WERI-Rb-1 (cell line): ENCODE measurements at regions not wholly inside any gene's neighbourhood (a gene's known extent, or its start where the extent isn't known, plus 50 kb on each side); places are given as distances from the start of the nearest gene placed in this dataset.

ENCODE experiments used
- DNase-seq: peaks from one replicate; pipeline ENCODE4 v3.0.0-alpha.2; 2020
- H3K27ac ChIP-seq: fragments of 250-450 bp; sonication (Bioruptor Pico); 2 replicates; pipeline ENCODE4 v1.5.1; 2020; ENCODE audit warnings: mild to moderate bottlenecking, moderate library complexity
- H3K27me3 ChIP-seq: fragments of 250-450 bp; sonication (Bioruptor Pico); 2 replicates; pipeline ENCODE4 v1.5.1; 2021; ENCODE audit warnings: mild to moderate bottlenecking, low read depth, moderate library complexity; ENCODE audit not compliant: insufficient read depth, severe bottlenecking
- H3K36me3 ChIP-seq: fragments of 250-450 bp; sonication (Bioruptor Pico); 2 replicates; pipeline ENCODE4 v1.5.1; 2020; ENCODE audit warnings: mild to moderate bottlenecking, moderate library complexity
- H3K4me3 ChIP-seq: 2 replicates; pipeline ENCODE4 v1.5.1; 2011; ENCODE audit warnings: low read depth, mild to moderate bottlenecking, control low read depth, low read length
- H3K9me3 ChIP-seq: fragments of 250-450 bp; sonication (Bioruptor Pico); 2 replicates; pipeline ENCODE4 v1.5.1; 2021; ENCODE audit warnings: mild to moderate bottlenecking, moderate library complexity; ENCODE audit not compliant: severe bottlenecking
- TF ChIP-seq, protein P1 (sequence below): IDR thresholded peaks from 2 replicates; pipeline ENCODE4 v1.5.1; 2011; ENCODE audit warnings: low read depth, mild to moderate bottlenecking, control low read depth, inconsistent platforms, low read length

DNA sequence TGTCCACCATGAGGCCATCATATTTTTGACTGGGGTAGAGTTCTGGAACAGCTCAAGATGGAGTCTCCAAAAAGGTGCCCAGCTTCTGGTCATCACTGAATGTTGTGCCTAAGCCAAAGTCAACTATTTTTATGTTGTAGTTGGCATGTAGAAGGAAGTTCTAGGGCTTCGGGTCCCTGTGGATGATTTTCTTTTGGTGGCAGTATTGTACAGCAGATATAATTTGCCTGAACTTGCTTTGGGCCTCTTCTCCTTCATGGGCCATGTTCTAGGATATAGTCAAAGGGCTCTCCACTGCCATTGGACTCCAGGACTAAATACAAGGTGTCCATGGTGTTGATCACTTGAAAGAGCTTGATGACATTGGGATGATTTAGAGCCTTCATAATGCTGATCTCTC lies 143.6 kb downstream of the SLC38A4 start:
- Histone ChIP-seq H3K36me3 (no peaks in the 10 kb centered on the region), H3K9me3 (peaks cover 5% of the 10 kb centered on the region), H3K27ac (no peak overlapping the region), H3K4me3 (no peak overlapping the region), H3K27me3 (no peaks in the 10 kb centered on the region)
- DNase-seq: no peak
- TF ChIP-seq, protein P1, sequence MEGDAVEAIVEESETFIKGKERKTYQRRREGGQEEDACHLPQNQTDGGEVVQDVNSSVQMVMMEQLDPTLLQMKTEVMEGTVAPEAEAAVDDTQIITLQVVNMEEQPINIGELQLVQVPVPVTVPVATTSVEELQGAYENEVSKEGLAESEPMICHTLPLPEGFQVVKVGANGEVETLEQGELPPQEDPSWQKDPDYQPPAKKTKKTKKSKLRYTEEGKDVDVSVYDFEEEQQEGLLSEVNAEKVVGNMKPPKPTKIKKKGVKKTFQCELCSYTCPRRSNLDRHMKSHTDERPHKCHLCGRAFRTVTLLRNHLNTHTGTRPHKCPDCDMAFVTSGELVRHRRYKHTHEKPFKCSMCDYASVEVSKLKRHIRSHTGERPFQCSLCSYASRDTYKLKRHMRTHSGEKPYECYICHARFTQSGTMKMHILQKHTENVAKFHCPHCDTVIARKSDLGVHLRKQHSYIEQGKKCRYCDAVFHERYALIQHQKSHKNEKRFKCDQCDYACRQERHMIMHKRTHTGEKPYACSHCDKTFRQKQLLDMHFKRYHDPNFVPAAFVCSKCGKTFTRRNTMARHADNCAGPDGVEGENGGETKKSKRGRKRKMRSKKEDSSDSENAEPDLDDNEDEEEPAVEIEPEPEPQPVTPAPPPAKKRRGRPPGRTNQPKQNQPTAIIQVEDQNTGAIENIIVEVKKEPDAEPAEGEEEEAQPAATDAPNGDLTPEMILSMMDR: no peak

DNA sequence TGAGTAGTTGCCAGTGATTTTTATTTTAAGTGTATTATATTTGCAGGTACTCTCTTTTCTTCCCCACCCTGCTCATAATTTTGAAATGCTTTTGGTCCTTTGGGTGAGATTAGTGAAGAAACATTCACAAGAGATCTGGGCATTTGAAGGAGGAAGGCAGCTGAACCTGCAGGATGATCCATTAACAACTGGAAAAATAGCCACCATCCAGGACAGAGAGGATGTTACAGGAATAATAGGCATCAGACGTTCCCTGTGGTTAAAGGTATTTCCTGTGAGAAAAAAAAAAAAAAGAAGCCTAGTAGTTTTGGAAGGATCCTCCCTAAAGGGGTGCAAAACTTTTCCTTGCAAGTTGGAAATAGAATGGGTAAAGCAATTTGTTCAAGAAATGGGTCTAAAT lies 145.3 kb downstream of the SLC38A4 start:
- no peak for DNase-seq

DNA sequence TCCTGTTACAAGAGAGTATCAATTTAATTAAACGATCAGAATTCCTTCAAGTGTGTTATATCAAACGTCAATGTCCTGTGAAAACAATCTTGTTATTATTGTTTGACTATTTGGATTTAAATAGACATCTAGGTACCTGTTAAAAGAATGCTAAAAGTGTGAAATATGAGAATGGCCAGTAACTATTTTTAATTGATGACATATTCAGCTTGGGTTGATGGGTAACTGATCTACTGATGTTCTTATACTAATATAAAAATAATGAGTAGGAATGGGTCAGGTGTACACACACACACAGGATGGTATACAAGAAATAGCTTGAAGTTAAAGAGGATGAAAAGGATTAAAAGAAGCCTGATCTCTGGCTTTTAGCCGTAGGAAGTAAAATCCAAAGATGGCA lies 146.0 kb downstream of the SLC38A4 start:
- no peak overlapping the region for H3K4me3 ChIP-seq
- DNase-seq: no peak
- H3K27me3 ChIP-seq: no peaks in the 10 kb centered on the region
- no peak overlapping the region for H3K27ac ChIP-seq
- H3K9me3 ChIP-seq: peaks cover 5% of the 10 kb centered on the region
- TF ChIP-seq, protein P1: no peak
- no peaks in the 10 kb centered on the region for H3K36me3 ChIP-seq

More for the DNA sequence above, 145.3 kb downstream of the SLC38A4 start:
- no peaks in the 10 kb centered on the region for H3K36me3 ChIP-seq
- no peak overlapping the region for H3K27ac ChIP-seq
- H3K27me3 ChIP-seq: no peaks in the 10 kb centered on the region
- H3K9me3 ChIP-seq: peaks cover 5% of the 10 kb centered on the region
- TF ChIP-seq, protein P1: no peak
- no peak overlapping the region for H3K4me3 ChIP-seq

DNA sequence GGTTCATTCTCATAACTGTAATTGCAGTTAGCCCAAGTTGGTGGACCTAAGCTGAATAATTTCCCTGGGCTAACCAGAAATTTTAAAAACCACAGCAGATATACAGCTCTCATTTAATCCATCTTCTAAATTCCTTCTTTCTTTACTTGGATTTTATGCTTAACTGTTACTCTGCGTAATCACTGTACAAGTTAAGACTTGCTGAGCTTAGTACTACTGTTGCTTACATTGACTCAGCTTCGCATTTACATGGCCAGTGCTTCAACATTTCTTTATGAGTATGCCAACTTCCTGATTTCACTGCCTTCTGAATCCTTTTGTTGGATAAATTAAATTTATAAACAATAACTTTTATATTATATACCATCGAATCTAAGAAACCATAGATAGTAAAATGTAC lies 147.4 kb downstream of the SLC38A4 start:
- Histone ChIP-seq H3K27ac (no peak overlapping the region), H3K9me3 (no peaks in the 10 kb centered on the region), H3K4me3 (no peak overlapping the region), H3K27me3 (no peaks in the 10 kb centered on the region), H3K36me3 (no peaks in the 10 kb centered on the region)
- no peak for DNase-seq
- TF ChIP-seq, protein P1: no peak

DNA sequence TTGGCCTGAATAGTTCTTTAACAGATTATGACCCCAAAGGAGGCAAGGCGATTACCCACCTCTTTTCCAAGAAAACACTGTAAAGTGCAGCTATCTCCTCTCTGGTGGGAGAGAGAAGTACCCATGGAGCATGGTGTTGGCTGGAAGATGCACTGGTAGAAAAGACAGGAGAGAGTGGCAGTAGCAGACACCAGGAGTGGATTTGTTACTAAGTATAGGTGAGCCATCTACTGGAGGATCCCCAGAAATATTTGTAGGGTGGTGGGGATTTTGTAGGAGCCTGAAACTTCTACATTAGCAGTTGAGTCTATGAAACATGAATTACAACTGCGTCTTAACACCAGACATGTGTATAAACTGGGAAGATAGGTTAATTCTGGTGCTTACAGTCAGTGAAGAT lies 148.0 kb downstream of the SLC38A4 start:
- Histone ChIP-seq H3K9me3 (no peaks in the 10 kb centered on the region), H3K27me3 (no peaks in the 10 kb centered on the region), H3K36me3 (no peaks in the 10 kb centered on the region), H3K4me3 (no peak overlapping the region), H3K27ac (no peak overlapping the region)
- DNase-seq: no peak
- TF ChIP-seq, protein P1: no peak

DNA sequence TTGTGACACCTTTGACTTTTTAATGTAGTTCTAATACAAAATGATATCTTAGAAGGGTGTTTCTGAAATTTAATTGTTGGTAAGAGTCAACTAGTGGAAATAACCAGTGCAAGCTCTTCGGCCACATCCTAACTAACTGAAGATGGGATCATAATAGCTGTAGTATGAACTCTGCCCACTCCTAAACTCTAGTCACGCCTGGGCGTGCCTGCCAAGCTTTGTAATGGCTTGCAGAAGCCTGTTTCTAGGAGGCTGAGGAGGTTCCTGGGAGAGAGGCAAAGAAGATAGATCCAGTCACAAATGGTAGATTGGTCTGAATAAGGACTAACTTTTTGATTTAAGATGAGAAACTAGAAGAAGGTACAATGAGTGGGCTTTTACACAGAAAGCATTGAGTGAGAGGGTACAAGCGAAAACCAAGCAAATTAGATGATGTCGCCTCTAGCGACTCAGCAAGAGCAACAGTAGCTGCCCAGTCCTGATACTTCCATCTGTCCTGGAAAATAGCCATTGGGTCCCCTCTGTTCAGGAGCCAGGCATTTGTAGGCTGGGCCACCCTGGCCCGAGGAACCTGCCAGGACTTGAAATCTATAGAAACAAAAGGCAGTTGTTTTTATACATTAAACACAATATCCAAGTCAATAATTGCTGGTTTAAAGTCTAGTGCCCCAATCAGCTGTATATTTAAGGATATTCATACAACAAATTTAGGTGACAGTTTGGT lies 148.8 kb downstream of the SLC38A4 start:
- Histone ChIP-seq H3K27ac (no peak overlapping the region), H3K9me3 (no peaks in the 10 kb centered on the region), H3K4me3 (no peak overlapping the region), H3K36me3 (no peaks in the 10 kb centered on the region), H3K27me3 (no peaks in the 10 kb centered on the region)
- TF ChIP-seq, protein P1: no peak
- no peak for DNase-seq
